ENCODE measurements at regions not wholly inside any gene's neighbourhood (a gene's known extent, or its start where the extent isn't known, plus 50 kb on each side); places are given as distances from the start of the nearest gene placed in this dataset.

DNA sequence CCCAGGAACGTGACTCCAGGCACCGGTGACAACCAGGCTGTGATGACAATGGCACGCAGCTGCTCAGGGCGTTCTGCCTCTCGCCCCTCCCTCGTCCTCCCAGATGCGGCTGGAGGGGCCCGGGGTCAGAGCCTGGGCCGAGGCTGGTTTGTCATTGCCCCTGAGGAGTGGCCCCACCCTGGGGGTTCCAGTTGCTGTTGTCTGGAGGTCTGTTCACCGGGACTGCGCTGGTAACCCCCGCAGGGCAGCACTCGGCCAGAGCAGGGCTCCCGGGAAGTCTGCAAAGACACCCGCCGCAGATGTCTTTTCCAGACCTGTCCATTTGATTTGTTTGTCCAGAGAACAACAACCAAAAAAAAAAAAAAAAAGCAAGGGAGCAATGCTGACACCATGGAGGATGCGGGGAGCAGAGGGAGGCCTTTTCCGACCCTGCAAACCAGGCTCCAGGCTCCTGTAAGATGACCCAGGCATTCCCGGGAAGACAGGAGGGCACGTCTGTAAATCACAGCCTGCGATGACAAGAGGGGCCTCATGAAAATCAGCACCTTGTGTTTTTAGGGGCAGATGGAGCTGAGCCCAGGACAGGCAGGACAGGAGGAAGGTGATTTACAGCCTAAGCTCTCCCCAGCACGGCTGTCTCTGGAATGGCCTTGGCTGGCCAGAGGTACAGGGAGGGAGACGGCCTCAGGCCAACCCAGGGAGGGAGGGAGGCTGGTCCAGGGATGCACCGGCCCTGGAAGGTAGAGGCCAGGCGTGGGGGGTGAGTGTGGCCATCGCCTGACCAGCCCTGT lies 189.3 kb downstream of the ERMARD start:
- Histone ChIP-seq H3K4me3 (no peak overlapping the region), H3K9me3 (peaks cover 0 to 12% (median 5%) of the 10 kb centered on the region in 4 donors), H3K27ac (replicated peaks in 1 of 4) (no peak overlapping the region), H3K27me3 (peaks cover 0 to 48% (median 2%) of the 10 kb centered on the region in 4 donors), H3K4me1 (no peaks in the 10 kb centered on the region), H3K36me3 (no peaks in the 10 kb centered on the region)
- peak; percentile 87 for DNase-seq (ENCODE audit: extremely low spot score)
- TF ChIP-seq POLR2AphosphoS5 (IDR thresholded peaks at IDR 0.05), result no peak
- no peak for TF ChIP-seq EP300 (IDR thresholded peaks at IDR 0.05)
- no peak for TF ChIP-seq CTCF (IDR thresholded peaks at IDR 0.05)
- no peak for TF ChIP-seq POLR2A (IDR thresholded peaks at IDR 0.05; ENCODE audit: low read depth)
- 58% methylated on average over 17 of the region's 26 CpGs for WGBS
- intact Hi-C loops (cut with DNase I), result no loop called here

- TF ChIP-seq CTCF (IDR thresholded peaks at IDR 0.05) (no peak), POLR2AphosphoS5 (IDR thresholded peaks at IDR 0.05) (no peak), POLR2A (IDR thresholded peaks at IDR 0.05; ENCODE audit: low read depth) (no peak), EP300 (IDR thresholded peaks at IDR 0.05) (no peak)
- H3K9me3 ChIP-seq, result peaks cover 0 to 12% (median 5%) of the 10 kb centered on the region in 4 donors
- no peak overlapping the region for H3K4me3 ChIP-seq
- peak; percentile 79 for DNase-seq (ENCODE audit: extremely low spot score)
- no peak overlapping the region for H3K27ac ChIP-seq (replicated peaks in 1 of 4)
- intact Hi-C loops (cut with DNase I), result no loop called here
- H3K4me1 ChIP-seq, result peaks cover 0 to 5% (median under 1%) of the 10 kb centered on the region in 4 donors
- H3K36me3 ChIP-seq, result no peaks in the 10 kb centered on the region
- WGBS, result 92% methylated on average over 31 of the region's 32 CpGs
- H3K27me3 ChIP-seq, result peaks cover 0 to 50% (median 2%) of the 10 kb centered on the region in 4 donors
Observed at GRCh38 chr6:169939554-169940164, 188.2 kb downstream of the ERMARD start.

- Histone ChIP-seq H3K27me3 (peaks cover 0 to 50% (median 2%) of the 10 kb centered on the region in 4 donors), H3K9me3 (peaks cover 0 to 7% (median 2%) of the 10 kb centered on the region in 4 donors), H3K4me1 (peaks cover 0 to 9% (median 6%) of the 10 kb centered on the region in 4 donors), H3K36me3 (no peaks in the 10 kb centered on the region), H3K27ac (replicated peaks in 1 of 4) (no peak overlapping the region), H3K4me3 (no peak overlapping the region)
- TF ChIP-seq POLR2AphosphoS5 (IDR thresholded peaks at IDR 0.05) (no peak), POLR2A (IDR thresholded peaks at IDR 0.05; ENCODE audit: low read depth) (no peak), CTCF (IDR thresholded peaks at IDR 0.05) (no peak)
- WGBS, result 84% methylated on average over 15 of the region's 15 CpGs
- peak; percentile 82 for DNase-seq (ENCODE audit: extremely low spot score)
- intact Hi-C loops (cut with DNase I), result no loop called here
Observed at GRCh38 chr6:169938731-169939130, 187.3 kb downstream of the ERMARD start.

DNA sequence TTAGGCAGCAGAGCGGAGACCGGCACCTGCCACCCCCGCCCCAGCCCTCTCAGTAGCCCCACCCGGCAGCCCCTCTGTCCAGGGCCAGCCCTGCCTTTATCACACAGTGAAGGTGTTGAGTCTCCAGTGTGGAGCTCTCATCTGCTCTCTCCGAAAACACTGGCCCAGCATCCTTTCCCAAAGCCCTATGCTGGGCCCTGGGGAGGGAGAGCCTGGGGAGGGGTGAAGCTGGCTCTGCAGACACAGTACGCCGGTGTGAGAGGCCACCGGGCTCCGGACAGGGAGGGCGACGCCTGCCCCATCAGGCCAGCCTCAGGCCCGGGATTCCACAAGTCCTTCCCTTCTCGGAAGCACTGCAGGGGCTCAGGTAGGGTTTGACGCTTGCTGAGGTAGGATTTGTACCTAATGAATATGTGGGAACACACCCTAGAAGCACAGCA lies 186.9 kb downstream of the ERMARD start:
- Histone ChIP-seq H3K27ac (replicated peaks in 1 of 4) (no peak overlapping the region), H3K9me3 (peaks cover 0 to 3% (median 0%) of the 10 kb centered on the region in 4 donors), H3K4me3 (no peak overlapping the region), H3K27me3 (peaks cover 0 to 50% (median 2%) of the 10 kb centered on the region in 4 donors), H3K4me1 (peaks cover 0 to 13% (median 9%) of the 10 kb centered on the region in 4 donors), H3K36me3 (no peaks in the 10 kb centered on the region)
- peak; percentile 70 for DNase-seq (ENCODE audit: extremely low spot score)
- 58% methylated on average over 8 of the region's 14 CpGs for WGBS
- TF ChIP-seq EP300 (IDR thresholded peaks at IDR 0.05), result no peak
- TF ChIP-seq CTCF (IDR thresholded peaks at IDR 0.05), result no peak
- no peak for TF ChIP-seq POLR2A (IDR thresholded peaks at IDR 0.05; ENCODE audit: low read depth)
- no peak for TF ChIP-seq POLR2AphosphoS5 (IDR thresholded peaks at IDR 0.05)
- intact Hi-C loops (cut with DNase I), result no loop called here

Data from esophagus muscularis mucosa (tissue), 4 donors.